HAP-1 (cell line): ENCODE measurements at regions not wholly inside any gene's neighbourhood (a gene's known extent, or its start where the extent isn't known, plus 50 kb on each side); places are given as distances from the start of the nearest gene placed in this dataset.

ENCODE experiments used
- DNase-seq, 2 experiments: peaks; one replicate each; pipeline ENCODE4 v3.0.0-alpha.2; 2016 to 2020; ENCODE audit warnings: low spot score in 2 of 2
- H3K27me3 ChIP-seq: fragments of 250-450 bp; sonication (Bioruptor Pico); 2 replicates; pipeline ENCODE4 v1.5.1; 2020; ENCODE audit warnings: low read depth, mild to moderate bottlenecking, moderate library complexity
- H3K36me3 ChIP-seq: fragments of 250-450 bp; sonication (Bioruptor Pico); replicated peaks from 2 replicates; pipeline ENCODE4 v1.5.1; 2020; ENCODE audit warnings: mild to moderate bottlenecking
- H3K4me1 ChIP-seq: fragments of 250-450 bp; sonication (Bioruptor Pico); 2 replicates; pipeline ENCODE4 v1.5.1; 2020; ENCODE audit warnings: mild to moderate bottlenecking
- H3K4me3 ChIP-seq: fragments of 250-450 bp; sonication (Bioruptor Pico); 2 replicates; pipeline ENCODE4 v1.5.1; 2020; ENCODE audit warnings: mild to moderate bottlenecking, moderate library complexity
- H3K9me3 ChIP-seq: fragments of 250-450 bp; sonication (Bioruptor Pico); 2 replicates; pipeline ENCODE4 v1.5.1; 2020; ENCODE audit warnings: mild to moderate bottlenecking, moderate library complexity
- in situ Hi-C: fragments of 300-500 bp; cut with MboI; formaldehyde crosslinking; loops from 3 replicates; pipeline ENCODE4 v1.14.3; 2020; ENCODE audit warnings: low sequenced_read_pairs, inconsistent platforms, mixed read lengths

DNA sequence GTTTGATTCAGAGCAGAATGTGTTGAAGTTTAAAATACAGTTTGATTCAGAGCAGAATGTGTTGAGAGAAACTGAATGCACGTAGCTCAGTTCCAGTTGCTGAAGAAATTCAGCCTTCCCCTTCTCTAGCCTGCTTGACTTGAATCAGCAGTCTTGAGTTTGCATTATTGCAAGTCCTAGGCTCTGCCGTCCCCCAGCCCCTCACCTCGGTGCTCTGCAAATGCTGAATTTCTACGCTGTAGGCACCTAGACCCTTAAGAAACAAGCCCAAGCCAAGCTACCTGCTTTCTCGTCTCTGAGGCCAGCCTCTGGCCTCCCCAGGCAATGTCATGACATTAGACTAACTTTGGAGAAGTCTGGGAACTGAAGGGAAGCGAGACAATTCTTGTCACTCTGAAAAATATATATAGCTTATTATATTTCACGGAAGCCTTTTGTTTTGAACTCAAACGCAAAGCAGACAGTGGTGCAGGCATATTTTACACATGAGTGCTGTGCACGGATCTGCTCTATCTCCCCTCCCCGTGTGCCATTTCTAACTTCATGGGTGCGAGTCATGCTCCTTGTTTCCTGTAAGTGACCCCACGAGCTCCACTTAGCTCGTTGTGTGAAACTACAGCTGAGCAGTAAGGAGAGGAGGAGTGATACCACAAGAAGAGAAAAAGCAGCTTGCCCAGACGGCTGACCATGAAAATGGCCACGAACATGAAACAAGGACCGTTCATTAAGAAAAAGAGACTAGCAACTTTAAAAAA lies 71.4 kb upstream of the DUSP22 start:
- H3K4me1 ChIP-seq = no peaks in the 10 kb centered on the region
- in situ Hi-C loops = no loop called here
- DNase-seq = no peak
- no peaks in the 10 kb centered on the region for H3K9me3 ChIP-seq
- no peaks in the 10 kb centered on the region; the same call in 1 of the 2 replicates for H3K27me3 ChIP-seq
- no peaks in the 10 kb centered on the region for H3K36me3 ChIP-seq
- no peak overlapping the region for H3K4me3 ChIP-seq

DNA sequence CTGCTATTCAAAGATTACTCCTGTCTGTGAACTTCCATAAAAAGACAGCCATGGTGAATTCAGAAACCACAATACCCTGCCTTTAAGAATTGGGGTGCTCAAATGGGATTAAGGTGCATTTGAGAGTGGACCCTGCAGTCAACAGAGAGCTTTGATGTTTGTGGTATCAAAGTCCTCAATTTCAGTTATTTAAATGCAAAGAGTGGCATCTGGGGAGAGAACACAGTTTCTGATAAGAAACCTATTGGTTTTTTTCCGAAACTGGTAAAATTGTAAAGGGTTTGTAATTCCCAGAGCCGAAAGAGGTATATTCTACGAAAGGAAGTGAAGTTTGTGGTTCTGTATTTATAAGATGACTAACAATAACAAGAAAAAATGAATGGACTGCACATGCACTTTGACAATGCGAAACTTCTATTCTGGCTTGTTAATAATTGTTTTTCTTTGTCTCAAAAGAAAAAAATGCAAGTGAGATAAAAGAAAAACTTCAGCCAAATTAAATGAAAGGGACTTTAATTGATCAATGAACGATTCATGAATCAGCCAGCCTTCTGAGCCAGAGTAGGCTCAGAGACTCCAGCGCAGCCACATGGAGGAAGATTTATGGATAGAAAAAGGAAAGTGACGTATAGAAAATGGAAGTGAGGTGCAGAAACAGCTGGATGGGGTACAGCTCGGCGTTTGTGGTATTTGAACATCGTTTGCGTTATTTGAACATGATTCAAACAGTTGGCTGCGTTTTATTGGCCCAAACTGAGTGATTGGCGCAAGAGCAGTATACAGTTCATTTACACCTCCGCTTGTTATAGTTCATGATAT lies 70.5 kb upstream of the DUSP22 start:
- Histone ChIP-seq H3K4me1 (no peaks in the 10 kb centered on the region), H3K27me3 (no peaks in the 10 kb centered on the region; the same call in 1 of the 2 replicates), H3K9me3 (no peaks in the 10 kb centered on the region), H3K4me3 (no peak overlapping the region), H3K36me3 (no peaks in the 10 kb centered on the region)
- DNase-seq = no peak
- in situ Hi-C loops = no loop called here

DNA sequence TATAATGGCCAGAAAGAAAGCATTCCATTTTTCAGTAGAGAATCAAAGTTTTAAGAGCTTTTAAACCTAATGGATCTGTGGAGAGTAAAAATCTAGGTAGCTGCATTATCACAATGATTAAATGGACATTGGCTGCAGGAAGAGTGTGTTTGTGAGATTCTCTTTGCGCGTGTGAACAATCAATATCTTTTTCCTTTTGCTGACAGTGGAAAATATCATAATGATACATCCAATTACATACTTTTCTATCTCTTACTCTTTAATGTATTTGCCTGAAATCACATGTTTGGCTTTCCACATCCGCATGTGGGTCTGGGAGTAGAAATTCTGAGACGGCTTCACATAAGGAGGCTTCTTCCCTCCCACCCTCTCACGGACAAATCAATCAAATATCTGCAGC lies 69.8 kb upstream of the DUSP22 start:
- no peaks in the 10 kb centered on the region for H3K9me3 ChIP-seq
- no peaks in the 10 kb centered on the region for H3K36me3 ChIP-seq
- no peak for DNase-seq
- H3K4me1 ChIP-seq = no peaks in the 10 kb centered on the region
- H3K4me3 ChIP-seq = no peak overlapping the region
- no peaks in the 10 kb centered on the region; the same call in 1 of the 2 replicates for H3K27me3 ChIP-seq
- in situ Hi-C loops = no loop called here

DNA sequence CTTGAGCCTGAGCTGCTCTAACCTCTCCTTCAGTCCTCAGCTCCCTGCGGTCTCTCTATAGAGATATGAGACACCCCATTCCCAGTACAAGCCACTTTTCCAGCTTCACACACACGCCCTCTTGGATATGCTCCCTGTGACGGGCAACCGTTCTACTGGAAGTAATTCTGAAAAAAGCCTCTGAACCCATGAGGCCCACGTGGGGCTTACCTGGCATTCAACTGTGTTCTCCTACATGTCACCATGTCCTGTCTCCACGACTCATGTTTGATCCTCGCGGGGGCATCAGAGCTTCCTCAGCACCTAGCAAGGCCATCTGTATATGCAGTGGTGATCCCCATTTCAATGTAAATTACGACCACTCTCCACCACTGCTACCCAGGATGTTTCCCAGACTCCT lies 69.2 kb upstream of the DUSP22 start:
- Histone ChIP-seq H3K4me3 (no peak overlapping the region), H3K36me3 (no peaks in the 10 kb centered on the region), H3K4me1 (no peaks in the 10 kb centered on the region), H3K9me3 (no peaks in the 10 kb centered on the region), H3K27me3 (no peaks in the 10 kb centered on the region; the same call in 1 of the 2 replicates)
- DNase-seq = no peak
- in situ Hi-C loops = no loop called here

DNA sequence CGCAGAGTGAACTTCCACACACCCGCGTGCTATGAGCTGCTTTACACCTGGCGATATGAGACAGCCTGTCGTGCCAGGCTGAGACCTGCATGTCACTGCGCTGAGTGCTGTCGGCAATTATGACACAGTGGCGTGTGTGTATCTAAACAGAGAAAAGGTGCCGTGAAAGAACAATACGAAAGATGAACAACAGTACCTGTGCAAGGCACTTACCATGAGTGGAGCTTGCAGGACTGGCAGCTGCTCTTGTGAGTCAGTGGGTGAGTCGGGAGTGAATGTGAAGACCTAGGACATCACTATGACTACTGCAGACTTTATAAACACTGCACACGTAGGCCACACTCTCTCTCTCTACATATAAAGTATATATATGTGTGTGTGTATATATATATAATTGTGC lies 68.5 kb upstream of the DUSP22 start:
- in situ Hi-C loops = no loop called here
- no peaks in the 10 kb centered on the region for H3K36me3 ChIP-seq
- no peak overlapping the region for H3K4me3 ChIP-seq
- H3K27me3 ChIP-seq = no peaks in the 10 kb centered on the region; the same call in 1 of the 2 replicates
- H3K4me1 ChIP-seq = no peaks in the 10 kb centered on the region
- DNase-seq = no peak
- no peaks in the 10 kb centered on the region for H3K9me3 ChIP-seq

DNA sequence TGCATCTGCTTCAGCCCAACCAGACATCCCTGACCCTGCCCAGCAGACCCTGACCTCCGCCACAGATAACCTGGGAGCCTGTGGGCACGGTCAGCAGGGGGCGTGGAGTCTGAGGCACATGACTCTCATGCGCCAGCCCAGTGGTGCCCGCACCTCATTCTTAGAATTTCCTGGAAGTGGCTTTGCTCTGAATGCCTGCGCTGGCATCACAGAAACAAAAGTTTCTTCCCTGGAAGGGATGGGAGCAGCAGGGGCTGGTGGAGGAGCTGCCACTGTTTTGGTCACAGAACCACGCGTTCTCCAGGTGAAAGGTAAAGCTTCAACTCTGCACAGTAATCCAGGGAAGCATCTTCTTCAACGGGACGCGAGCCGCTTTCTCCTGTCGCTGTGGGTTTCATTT lies 67.9 kb upstream of the DUSP22 start:
- Histone ChIP-seq H3K27me3 (no peaks in the 10 kb centered on the region; the same call in 1 of the 2 replicates), H3K4me1 (no peaks in the 10 kb centered on the region), H3K4me3 (no peak overlapping the region), H3K9me3 (no peaks in the 10 kb centered on the region), H3K36me3 (no peaks in the 10 kb centered on the region)
- in situ Hi-C loops = no loop called here
- no peak for DNase-seq

DNA sequence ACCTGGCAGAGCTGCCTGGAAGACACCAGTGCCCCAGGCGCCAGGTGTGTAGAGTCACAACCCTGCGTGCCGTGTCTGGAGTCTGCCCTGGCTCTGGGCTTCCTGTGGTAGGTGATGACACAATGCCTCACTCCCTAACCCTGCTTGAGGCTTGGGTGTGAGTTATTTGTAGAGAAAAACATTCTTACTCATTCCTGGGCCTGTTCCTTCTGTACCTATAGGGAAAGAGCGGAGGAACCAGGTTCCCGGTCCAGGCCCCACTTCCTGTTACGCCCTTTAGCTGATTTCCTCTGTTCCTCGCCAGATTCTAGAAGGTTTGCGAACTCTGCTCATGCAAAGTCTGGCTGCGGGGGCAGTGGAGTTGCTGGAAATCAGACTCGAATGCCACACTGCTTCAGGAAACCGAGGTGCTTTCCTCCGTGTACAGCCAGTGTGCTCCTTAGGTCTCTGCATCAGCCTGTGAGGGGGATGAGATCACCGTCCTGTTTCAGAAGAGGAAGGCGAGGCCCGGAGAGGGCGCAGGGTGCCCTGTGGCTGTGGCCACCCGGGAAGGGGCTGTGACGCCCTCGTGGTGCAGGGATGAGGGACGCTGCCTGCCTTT lies 67.1 kb upstream of the DUSP22 start:
- Histone ChIP-seq H3K4me3 (no peak overlapping the region), H3K27me3 (no peaks in the 10 kb centered on the region; the same call in 1 of the 2 replicates), H3K9me3 (no peaks in the 10 kb centered on the region), H3K4me1 (no peaks in the 10 kb centered on the region), H3K36me3 (no peaks in the 10 kb centered on the region)
- DNase-seq = no peak
- in situ Hi-C loops = no loop called here

DNA sequence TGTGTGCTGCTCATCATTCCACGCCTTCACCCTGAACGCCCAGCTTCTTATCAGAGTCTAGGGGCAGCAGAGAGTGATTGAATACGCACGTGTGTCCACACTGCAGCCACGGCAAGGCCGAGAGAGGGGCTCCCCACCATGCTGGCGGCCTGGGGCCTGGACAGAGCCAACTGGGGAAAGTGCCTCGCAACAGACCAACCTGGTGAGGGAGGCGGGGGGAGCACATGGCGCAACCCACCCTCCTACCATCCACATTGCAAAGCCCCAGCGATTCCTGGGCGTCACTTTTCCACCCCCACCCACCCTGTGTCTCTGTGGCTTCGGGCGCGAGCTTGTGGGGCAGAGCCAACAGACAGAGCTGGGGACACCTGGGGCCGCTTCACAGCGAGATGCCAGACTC lies 66.4 kb upstream of the DUSP22 start:
- no peaks in the 10 kb centered on the region for H3K36me3 ChIP-seq
- no peaks in the 10 kb centered on the region for H3K4me1 ChIP-seq
- in situ Hi-C loops = no loop called here
- no peaks in the 10 kb centered on the region for H3K9me3 ChIP-seq
- no peaks in the 10 kb centered on the region; the same call in 1 of the 2 replicates for H3K27me3 ChIP-seq
- no peak overlapping the region for H3K4me3 ChIP-seq
- DNase-seq = no peak

DNA sequence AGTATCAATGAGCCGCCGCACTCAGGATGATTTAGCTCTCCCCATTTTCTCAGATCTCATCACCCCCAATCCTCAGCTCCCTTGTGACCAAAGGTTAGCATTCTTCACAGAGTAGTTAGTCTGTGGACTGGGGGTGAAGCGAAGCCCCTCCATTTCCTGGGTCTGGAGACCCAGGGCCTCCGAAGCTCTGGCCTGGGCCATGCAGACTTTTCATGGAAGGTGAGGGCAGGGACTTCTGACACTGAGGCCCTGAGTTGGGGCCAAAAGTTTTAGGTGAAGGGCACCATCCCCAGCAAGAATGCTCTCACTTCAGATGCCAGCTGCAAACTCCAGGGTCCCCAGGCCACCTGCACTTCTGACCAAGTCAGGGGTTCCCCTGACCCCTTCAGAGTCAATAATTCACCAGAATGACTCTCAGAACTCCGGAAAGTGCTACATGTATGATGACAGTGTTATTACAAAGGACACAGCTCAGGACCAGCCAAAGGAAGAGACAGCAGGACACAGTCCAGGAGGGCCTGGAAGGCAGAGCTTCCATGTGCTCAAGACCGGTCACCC lies 65.7 kb upstream of the DUSP22 start:
- Histone ChIP-seq H3K4me3 (no peak overlapping the region), H3K27me3 (no peaks in the 10 kb centered on the region; the same call in 1 of the 2 replicates), H3K9me3 (no peaks in the 10 kb centered on the region), H3K36me3 (no peaks in the 10 kb centered on the region), H3K4me1 (no peaks in the 10 kb centered on the region)
- DNase-seq = no peak
- in situ Hi-C loops = no loop called here

DNA sequence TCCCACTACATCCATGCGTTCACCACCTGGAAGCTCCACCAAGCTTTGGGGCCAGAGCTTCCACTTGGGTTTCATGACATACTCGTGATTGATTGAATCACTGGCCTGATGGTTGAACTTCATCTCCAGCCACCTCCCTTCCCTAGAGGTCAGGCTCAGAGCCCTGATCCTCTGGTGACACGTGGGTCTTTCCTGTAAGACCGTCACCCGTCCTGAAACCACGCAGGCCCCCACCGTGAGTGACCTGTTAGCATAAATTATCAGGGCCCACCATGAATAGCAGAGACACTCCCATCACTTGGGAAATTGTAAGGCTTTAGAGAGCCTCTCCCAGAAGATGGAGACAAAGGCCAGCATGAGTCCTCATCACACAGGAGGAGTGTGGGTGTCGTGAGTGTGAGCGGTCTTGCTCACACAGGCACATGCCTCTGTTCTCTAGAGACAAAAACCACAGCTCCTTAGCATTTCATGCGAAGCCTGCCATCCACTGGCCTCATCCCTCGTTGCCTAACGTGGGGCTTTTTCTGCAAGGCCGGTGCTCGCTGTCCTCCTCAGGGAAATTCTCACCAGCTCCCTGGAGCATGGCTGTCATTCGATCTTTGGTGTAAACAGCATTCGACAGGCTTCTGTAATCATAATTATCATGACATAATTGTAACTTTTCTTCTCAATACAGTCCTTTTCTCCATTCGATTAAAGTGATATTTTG lies 65.1 kb upstream of the DUSP22 start:
- no peaks in the 10 kb centered on the region; the same call in 1 of the 2 replicates for H3K27me3 ChIP-seq
- no peaks in the 10 kb centered on the region for H3K4me1 ChIP-seq
- no peak for DNase-seq
- in situ Hi-C loops = no loop called here
- H3K4me3 ChIP-seq = no peak overlapping the region
- no peaks in the 10 kb centered on the region for H3K36me3 ChIP-seq
- H3K9me3 ChIP-seq = no peaks in the 10 kb centered on the region

DNA sequence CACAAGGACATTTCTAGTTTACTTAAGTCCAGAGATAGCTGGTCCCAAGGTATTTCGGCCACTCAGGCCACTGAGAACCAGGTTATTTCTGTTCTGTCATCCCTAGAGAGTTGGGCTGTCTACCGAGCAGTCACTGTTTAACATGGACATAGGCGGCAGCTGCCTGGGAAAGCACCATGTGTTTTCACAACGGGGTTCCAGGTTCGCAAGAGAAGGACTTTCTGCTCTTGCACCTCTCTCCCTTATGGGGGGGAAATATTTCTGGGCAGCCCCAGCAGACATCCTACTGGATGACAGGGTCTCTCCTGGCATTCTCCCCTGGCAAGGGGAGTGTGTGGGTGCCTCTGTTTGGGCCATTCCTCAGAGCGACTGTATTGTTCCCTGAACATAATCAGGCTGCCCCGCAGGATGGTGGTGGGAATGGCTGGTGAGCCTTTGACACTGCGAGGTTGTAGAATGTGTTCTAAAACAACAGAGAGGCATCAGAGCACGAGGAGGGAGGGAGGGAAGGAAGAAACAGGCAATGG lies 64.4 kb upstream of the DUSP22 start:
- H3K4me3 ChIP-seq = no peak overlapping the region
- H3K36me3 ChIP-seq = no peaks in the 10 kb centered on the region
- no peaks in the 10 kb centered on the region for H3K27me3 ChIP-seq
- in situ Hi-C loops = no loop called here
- no peak for DNase-seq
- no peaks in the 10 kb centered on the region for H3K9me3 ChIP-seq
- no peaks in the 10 kb centered on the region for H3K4me1 ChIP-seq

DNA sequence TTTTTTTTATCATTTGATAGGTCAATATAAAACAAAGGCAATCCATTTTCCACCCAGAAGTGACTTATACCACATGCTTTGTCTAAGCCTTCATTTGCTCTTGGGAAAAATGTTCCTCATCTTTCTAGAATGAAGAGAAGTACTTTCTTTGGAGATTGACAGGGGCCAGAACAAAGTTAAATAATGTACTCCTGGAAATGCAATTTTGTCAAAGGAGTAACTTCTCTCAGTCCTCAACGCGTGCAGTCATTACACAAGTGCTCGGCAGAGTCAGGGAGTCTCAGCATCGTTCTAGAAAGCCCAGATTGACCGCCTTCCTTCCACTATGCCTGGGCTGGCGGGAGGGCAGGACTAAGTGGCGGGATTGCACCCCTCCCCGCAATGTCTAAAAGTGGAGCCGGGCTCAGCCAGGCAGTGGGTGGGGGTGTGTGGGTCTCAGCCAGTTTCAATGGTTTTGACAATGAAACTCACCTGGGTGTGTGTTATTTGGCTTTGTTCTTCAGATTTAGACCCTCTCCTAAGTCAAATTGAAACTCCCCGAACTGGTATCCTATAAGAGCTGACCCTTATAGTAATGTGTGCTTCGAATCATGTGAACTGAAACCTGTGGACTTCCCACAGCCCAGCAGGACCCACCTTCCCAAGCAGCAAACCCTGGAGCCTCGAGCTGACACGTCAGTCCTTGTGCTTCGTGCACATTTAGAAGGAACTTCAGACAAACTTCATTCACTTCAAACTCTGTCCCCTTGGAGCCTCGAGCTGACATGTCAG lies 63.2 kb upstream of the DUSP22 start:
- in situ Hi-C loops = no loop called here
- H3K4me1 ChIP-seq = no peaks in the 10 kb centered on the region
- no peaks in the 10 kb centered on the region for H3K27me3 ChIP-seq
- H3K36me3 ChIP-seq = no peaks in the 10 kb centered on the region
- no peaks in the 10 kb centered on the region for H3K9me3 ChIP-seq
- no peak overlapping the region for H3K4me3 ChIP-seq
- no peak for DNase-seq
